ENCODE measurements at regions not wholly inside any gene's neighbourhood (a gene's known extent, or its start where the extent isn't known, plus 50 kb on each side); places are given as distances from the start of the nearest gene placed in this dataset.

DNA sequence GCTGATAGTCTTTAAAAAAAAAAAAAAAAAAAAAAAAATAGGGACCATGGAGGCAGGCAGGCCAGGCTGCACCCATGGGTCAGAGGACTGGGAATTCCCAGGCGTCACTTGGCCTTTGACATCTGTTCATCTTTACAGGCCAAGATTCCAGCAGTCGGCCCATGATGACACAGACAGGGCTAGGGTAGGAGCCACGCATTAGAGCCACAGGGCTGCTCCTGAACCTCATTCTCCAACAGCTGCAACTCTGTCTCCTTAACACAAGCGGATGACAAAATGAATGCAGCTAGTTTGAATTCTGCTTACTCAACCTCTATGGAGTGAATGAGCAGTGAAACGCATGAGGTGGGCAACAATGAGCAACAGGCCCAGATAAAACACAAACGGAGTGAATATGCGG, 126.4 kb downstream of the LY86 start:
- CTCF ChIA-PET, result interaction anchor here (0.8 to 1.6 kb wide), 5 partner anchors 9 to 560 kb away, joined by 3 to 12 read pairs (median 9); no protein-coding TSS in a partner anchor
- no peak for TF ChIP-seq CTCF (IDR thresholded peaks at IDR 0.05; ENCODE audit: unreplicated experiment)
- POLR2A ChIA-PET, result interaction anchor here (0.9 to 3.0 kb wide), 4 partner anchors 15 to 25 kb away, joined by 3 to 6 read pairs (median 4); no protein-coding TSS in a partner anchor
- BruUV-seq (replicated peaks), result no TSS peak
- no peak for DNase-seq (ENCODE audit: unreplicated experiment)
- intact Hi-C loops (cut with micrococcal nuclease), result no loop called here
- Mint-ChIP-seq H3K9me3 (ENCODE audit: unreplicated experiment) (no peaks in the 10 kb centered on the region), H3K4me1 (ENCODE audit: insufficient read depth, unreplicated experiment) (peaks cover 16% of the 10 kb centered on the region), H3K27ac (ENCODE audit: low read depth, unreplicated experiment) (no peak overlapping the region), H3K27me3 (ENCODE audit: insufficient read depth, unreplicated experiment) (no peaks in the 10 kb centered on the region), H3K4me3 (ENCODE audit: unreplicated experiment) (no peak overlapping the region), H3K36me3 (ENCODE audit: insufficient read depth, unreplicated experiment) (no peaks in the 10 kb centered on the region)

DNA sequence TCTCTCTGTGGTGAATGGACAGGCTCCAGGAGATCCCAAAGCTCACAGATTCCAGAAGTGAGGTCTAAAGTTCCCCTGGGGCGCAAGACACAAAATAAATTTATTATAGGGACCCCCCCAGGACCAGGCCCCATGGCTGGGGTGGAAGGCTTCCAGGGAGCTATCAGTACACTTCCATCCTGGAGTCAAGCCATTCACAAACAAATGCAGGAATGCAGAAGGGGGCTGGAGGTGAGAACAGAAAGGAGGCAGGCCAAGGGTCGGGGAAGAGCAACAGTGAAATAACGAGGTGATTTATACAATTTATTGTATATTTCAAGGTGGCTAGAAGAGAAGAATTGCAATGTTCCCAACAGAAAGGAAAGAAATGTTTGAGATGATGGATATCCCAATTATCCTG, 126.9 kb downstream of the LY86 start:
- DNase-seq (ENCODE audit: unreplicated experiment), result no peak
- CTCF ChIA-PET, result interaction anchor here (0.5 to 1.6 kb wide), 4 partner anchors 9 to 378 kb away, joined by 3 to 12 read pairs (median 8); no protein-coding TSS in a partner anchor
- no peaks in the 10 kb centered on the region for H3K36me3 Mint-ChIP-seq (ENCODE audit: insufficient read depth, unreplicated experiment)
- intact Hi-C loops (cut with micrococcal nuclease), result no loop called here
- POLR2A ChIA-PET, result interaction anchor here (0.9 to 1.4 kb wide), 3 partner anchors 15 to 21 kb away, joined by 3 to 4 read pairs (median 3); no protein-coding TSS in a partner anchor
- no peaks in the 10 kb centered on the region for H3K9me3 Mint-ChIP-seq (ENCODE audit: unreplicated experiment)
- no TSS peak for BruUV-seq (replicated peaks)
- no peak overlapping the region for H3K27ac Mint-ChIP-seq (ENCODE audit: low read depth, unreplicated experiment)
- H3K4me1 Mint-ChIP-seq (ENCODE audit: insufficient read depth, unreplicated experiment), result peaks cover 16% of the 10 kb centered on the region
- no peaks in the 10 kb centered on the region for H3K27me3 Mint-ChIP-seq (ENCODE audit: insufficient read depth, unreplicated experiment)
- H3K4me3 Mint-ChIP-seq (ENCODE audit: unreplicated experiment), result no peak overlapping the region
- TF ChIP-seq CTCF (IDR thresholded peaks at IDR 0.05; ENCODE audit: unreplicated experiment), result no peak

GRCh38 chr6:6716998-6717763, 128.7 kb downstream of the LY86 start:
- ChIA-PET CTCF (interaction anchor here (0.9 to 1.2 kb wide), 4 partner anchors 40 to 528 kb away, joined by 3 to 4 read pairs (median 4); no protein-coding TSS in a partner anchor), POLR2A (interaction anchor here (0.6 to 2.4 kb wide), 5 partner anchors 17 to 396 kb away, joined by 3 to 9 read pairs (median 4); no protein-coding TSS in a partner anchor)
- no peak for DNase-seq (ENCODE audit: unreplicated experiment)
- Mint-ChIP-seq H3K9me3 (ENCODE audit: unreplicated experiment) (no peaks in the 10 kb centered on the region), H3K36me3 (ENCODE audit: insufficient read depth, unreplicated experiment) (no peaks in the 10 kb centered on the region), H3K27ac (ENCODE audit: low read depth, unreplicated experiment) (no peak overlapping the region), H3K4me1 (ENCODE audit: insufficient read depth, unreplicated experiment) (peaks cover 10% of the 10 kb centered on the region), H3K27me3 (ENCODE audit: insufficient read depth, unreplicated experiment) (no peaks in the 10 kb centered on the region), H3K4me3 (ENCODE audit: unreplicated experiment) (no peak overlapping the region)
- intact Hi-C loops (cut with micrococcal nuclease), result no loop called here
- TF ChIP-seq CTCF (IDR thresholded peaks at IDR 0.05; ENCODE audit: unreplicated experiment), result no peak
- BruUV-seq (replicated peaks), result no TSS peak

- no peak overlapping the region for H3K27ac Mint-ChIP-seq (ENCODE audit: low read depth, unreplicated experiment)
- no peak for TF ChIP-seq CTCF (IDR thresholded peaks at IDR 0.05; ENCODE audit: unreplicated experiment)
- DNase-seq (ENCODE audit: unreplicated experiment), result peak; percentile 23
- no peak overlapping the region for H3K4me3 Mint-ChIP-seq (ENCODE audit: unreplicated experiment)
- no TSS peak for BruUV-seq (replicated peaks)
- ChIA-PET POLR2A (interaction anchor here (0.6 to 2.4 kb wide), 12 partner anchors 11 to 395 kb away, joined by 3 to 9 read pairs (median 4); no protein-coding TSS in a partner anchor), CTCF (interaction anchor here (0.5 to 2.1 kb wide), 6 partner anchors 33 to 527 kb away, joined by 3 to 7 read pairs (median 3); no protein-coding TSS in a partner anchor)
- intact Hi-C loops (cut with micrococcal nuclease), result no loop called here
- peaks cover 2% of the 10 kb centered on the region for H3K4me1 Mint-ChIP-seq (ENCODE audit: insufficient read depth, unreplicated experiment)
- H3K9me3 Mint-ChIP-seq (ENCODE audit: unreplicated experiment), result no peaks in the 10 kb centered on the region
- no peaks in the 10 kb centered on the region for H3K27me3 Mint-ChIP-seq (ENCODE audit: insufficient read depth, unreplicated experiment)
- no peaks in the 10 kb centered on the region for H3K36me3 Mint-ChIP-seq (ENCODE audit: insufficient read depth, unreplicated experiment)
Observed at GRCh38 chr6:6717953-6718352, 129.4 kb downstream of the LY86 start.

All from MCF 10A (cell line).